PC-9 (cell line): ENCODE measurements at regions not wholly inside any gene's neighbourhood (a gene's known extent, or its start where the extent isn't known, plus 50 kb on each side); places are given as distances from the start of the nearest gene placed in this dataset.

Experiments used
- EZH2 ChIP-seq: fragments of 200-600 bp; sonication (generic); IDR thresholded peaks from 2 replicates; pipeline ENCODE4 v1.8.0; 2017; ENCODE audit warnings: antibody characterized with exemption, low read depth
- TF ChIP-seq, protein P1 (sequence below): fragments of 200-600 bp; sonication (generic); conservative IDR thresholded peaks from 2 replicates; pipeline ENCODE4 v1.6.1; 2017; ENCODE audit warnings: mixed run types, antibody characterized with exemption, mild to moderate bottlenecking, moderate library complexity

DNA sequence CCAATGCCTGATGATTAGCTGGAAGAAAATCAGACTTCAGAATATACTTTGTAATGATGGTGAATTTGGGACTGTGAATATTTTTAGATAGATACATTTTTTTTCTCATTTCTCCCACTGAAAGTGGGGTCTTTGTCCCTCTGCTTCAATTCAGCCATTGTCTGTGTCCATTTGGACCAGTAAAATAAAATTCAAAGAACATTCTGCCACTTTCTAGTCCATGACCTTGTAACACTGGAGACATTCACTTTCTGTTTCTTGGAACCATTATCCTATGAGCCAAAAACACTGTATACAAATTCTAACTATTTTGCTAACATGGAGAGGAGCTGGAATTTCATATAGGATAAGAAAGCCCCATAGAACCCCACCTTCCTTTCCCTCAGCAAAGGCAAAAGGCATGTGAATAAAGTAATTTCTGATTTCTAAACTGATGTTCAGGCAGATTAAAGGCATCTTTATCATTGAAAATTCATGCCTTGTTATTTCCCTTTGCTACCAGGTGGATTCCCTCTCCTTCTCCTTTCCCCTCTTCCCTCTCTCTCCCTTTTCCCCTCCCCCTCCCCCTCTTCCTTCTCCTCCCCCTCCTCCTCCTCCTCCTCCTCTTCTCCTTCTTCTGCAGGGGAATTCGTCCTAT, 2010.4 kb upstream of the LRRTM1 start:
- TF ChIP-seq, protein P1, sequence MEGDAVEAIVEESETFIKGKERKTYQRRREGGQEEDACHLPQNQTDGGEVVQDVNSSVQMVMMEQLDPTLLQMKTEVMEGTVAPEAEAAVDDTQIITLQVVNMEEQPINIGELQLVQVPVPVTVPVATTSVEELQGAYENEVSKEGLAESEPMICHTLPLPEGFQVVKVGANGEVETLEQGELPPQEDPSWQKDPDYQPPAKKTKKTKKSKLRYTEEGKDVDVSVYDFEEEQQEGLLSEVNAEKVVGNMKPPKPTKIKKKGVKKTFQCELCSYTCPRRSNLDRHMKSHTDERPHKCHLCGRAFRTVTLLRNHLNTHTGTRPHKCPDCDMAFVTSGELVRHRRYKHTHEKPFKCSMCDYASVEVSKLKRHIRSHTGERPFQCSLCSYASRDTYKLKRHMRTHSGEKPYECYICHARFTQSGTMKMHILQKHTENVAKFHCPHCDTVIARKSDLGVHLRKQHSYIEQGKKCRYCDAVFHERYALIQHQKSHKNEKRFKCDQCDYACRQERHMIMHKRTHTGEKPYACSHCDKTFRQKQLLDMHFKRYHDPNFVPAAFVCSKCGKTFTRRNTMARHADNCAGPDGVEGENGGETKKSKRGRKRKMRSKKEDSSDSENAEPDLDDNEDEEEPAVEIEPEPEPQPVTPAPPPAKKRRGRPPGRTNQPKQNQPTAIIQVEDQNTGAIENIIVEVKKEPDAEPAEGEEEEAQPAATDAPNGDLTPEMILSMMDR: no peak
- TF ChIP-seq EZH2: no peak
